CD4-positive, alpha-beta T cell treated with Interferon gamma for 1 hour (primary cell): ENCODE measurements at regions not wholly inside any gene's neighbourhood (a gene's known extent, or its start where the extent isn't known, plus 50 kb on each side); places are given as distances from the start of the nearest gene placed in this dataset.

ENCODE experiments used
- DNase-seq: peaks from one replicate; pipeline ENCODE4 v3.0.0-alpha.2; 2020

- DNase-seq: no peak
These were observed 131.4 kb downstream of the BBS10 start for GRCh38 chr12:76216585-76217472.

GRCh38 chr12:76208129-76208528, 123.6 kb upstream of the NAP1L1 start:
- no peak for DNase-seq

- no peak for DNase-seq
These were observed 122.2 kb upstream of the NAP1L1 start for GRCh38 chr12:76206677-76207072.

GRCh38 chr12:76206039-76206676, 121.7 kb upstream of the NAP1L1 start:
- DNase-seq: no peak

- no peak for DNase-seq
These were observed 118.1 kb upstream of the NAP1L1 start for GRCh38 chr12:76202621-76203020.

GRCh38 chr12:76201758-76202157, 117.3 kb upstream of the NAP1L1 start:
- no peak for DNase-seq

- no peak for DNase-seq
These were observed 116.8 kb upstream of the NAP1L1 start for GRCh38 chr12:76201316-76201715.

- DNase-seq: no peak
These were observed 115.3 kb upstream of the NAP1L1 start for GRCh38 chr12:76199808-76200207.

- no peak for DNase-seq
These were observed 114.4 kb upstream of the NAP1L1 start for GRCh38 chr12:76198839-76199238.

- no peak for DNase-seq
These were observed 112.8 kb upstream of the NAP1L1 start for GRCh38 chr12:76197283-76197682.

- no peak for DNase-seq
These were observed 111.4 kb upstream of the NAP1L1 start for GRCh38 chr12:76195920-76196319.

- no peak for DNase-seq
These were observed 110.2 kb upstream of the NAP1L1 start for GRCh38 chr12:76194724-76195123.

- DNase-seq: no peak
These were observed 109.5 kb upstream of the NAP1L1 start for GRCh38 chr12:76193961-76194360.

GRCh38 chr12:76192416-76192815, 107.9 kb upstream of the NAP1L1 start:
- no peak for DNase-seq

- no peak for DNase-seq
These were observed 105.8 kb upstream of the NAP1L1 start for GRCh38 chr12:76190299-76190698.

- DNase-seq: no peak
These were observed 105.4 kb upstream of the NAP1L1 start for GRCh38 chr12:76189851-76190250.

GRCh38 chr12:76187177-76187576, 102.7 kb upstream of the NAP1L1 start:
- DNase-seq: no peak

GRCh38 chr12:76186131-76186906, 101.8 kb upstream of the NAP1L1 start:
- no peak for DNase-seq

- DNase-seq: peak; percentile 20
These were observed 99.1 kb upstream of the NAP1L1 start for GRCh38 chr12:76183459-76184186.

GRCh38 chr12:76180401-76181277, 96.2 kb upstream of the NAP1L1 start:
- DNase-seq: no peak

- DNase-seq: no peak
These were observed 94.0 kb upstream of the NAP1L1 start for GRCh38 chr12:76178452-76178851.

- no peak for DNase-seq
These were observed 93.3 kb upstream of the NAP1L1 start for GRCh38 chr12:76177821-76178220.
